Pancreas (tissue), 10 donors: ENCODE measurements at regions not wholly inside any gene's neighbourhood (a gene's known extent, or its start where the extent isn't known, plus 50 kb on each side); places are given as distances from the start of the nearest gene placed in this dataset.
A peak's percentile ranks its signal among the peaks of the same experiment; 100 is the strongest.

Source experiments
- ATAC-seq, 4 donors: fragments of 200-7000 bp; cut with Tn5 transposase; one replicate each; pipeline versions ENCODE4 v1.8.0 to v1.9.1; 2020; ENCODE audit warnings: mild to moderate bottlenecking in 4 of 4, moderate library complexity in 4 of 4
- DNase-seq, 6 donors: peaks; one replicate each; pipeline ENCODE4 v3.0.0-alpha.2; 2020
- FAIRE-seq: peaks from 2 replicates; lab custom pipeline; 2012; peaks lifted over from hg19 to GRCh38; lab: Jason Lieb, UNC
- H3K27ac ChIP-seq, 4 donors: fragments of 200-600 bp; sonication (generic); 1 replicate in 3 of 4; 2 replicates in 1 of 4; pipeline versions ENCODE4 v1.5.0 to v1.8.0; 2020
- H3K27me3 ChIP-seq, 4 donors: fragments of 200-600 bp; one replicate each; pipeline ENCODE4 v1.8.0; 2021
- H3K36me3 ChIP-seq, 3 donors: fragments of 200-600 bp; sonication (generic) in 1 of 3; one replicate each; pipeline versions ENCODE4 v1.5.0 to v1.8.0; 2020 to 2021
- H3K4me1 ChIP-seq, 3 donors: fragments of 200-600 bp; one replicate each; pipeline ENCODE4 v1.8.0; 2021
- H3K4me3 ChIP-seq, 4 donors: fragments of 200-600 bp; sonication (generic) in 2 of 4; one replicate each; pipeline versions ENCODE4 v1.5.0 to v1.8.0; 2020 to 2021
- H3K9me3 ChIP-seq, 4 donors: fragments of 200-600 bp; one replicate each; pipeline ENCODE4 v1.8.0; 2021
- CTCF ChIP-seq, 4 donors: fragments of 200-600 bp; sonication (generic) in 3 of 4; IDR thresholded peaks; one replicate each; pipeline versions ENCODE4 v1.5.0 to v1.8.0; 2021; ENCODE audit warnings: antibody characterized with exemption in 4 of 4
- WGBS, 2 donors: extraction: QIAGEN DNeasy Blood & Tissue Kit; methylation state at CpG; one replicate each; pipeline ENCODE4 v1.1.7; 2013; 5-methylcytosine and 5-hydroxymethylcytosine counted together
- intact Hi-C, 3 donors: fragments of 100-400 bp; cut with DNase I; formaldehyde crosslinking; loops; one replicate each; pipeline versions ENCODE4 v1.11.1 to v1.14.2; 2022
- donor health status: healthy with polysubstance abuse.
- donor health status: DM: no; HTN: no; CAD: no; lungs with moderate emphysema.
- donor health status: DM: no; HTN: no; CAD: no.
- donor health status: control.
- donor health status: control.
- donor health status: Bipolar disorder and iron deficiency.
- donor health status: DM: yes; HTN: yes; CAD: no.
- donor health status: DM: no; HTN: no; CAD: no.
- donor health status: DM: no; HTN: no; CAD: no.
- donor health status: DM: yes; HTN: yes; CAD: no.

- intact Hi-C loops, result no loop called here
- WGBS, 2 donors, result 61 to 78% methylated on average over 6 of the region's 6 CpGs
- ATAC-seq (no peak), DNase-seq (no peak), FAIRE-seq (no peak)
- Histone ChIP-seq H3K27ac (no peak overlapping the region), H3K4me3 (no peak overlapping the region), H3K4me1 (no peaks in the 10 kb centered on the region), H3K36me3 (no peaks in the 10 kb centered on the region), H3K9me3 (no peaks in the 10 kb centered on the region), H3K27me3 (peaks cover 0 to 28% (median 2%) of the 10 kb centered on the region in 4 donors)
- no peak for TF ChIP-seq CTCF (IDR thresholded peaks at IDR 0.05)
Observed at GRCh38 chr6:28598757-28599686, 73.3 kb downstream of the GPX5 start.

- Histone ChIP-seq H3K36me3 (no peaks in the 10 kb centered on the region), H3K4me3 (no peak overlapping the region), H3K4me1 (no peaks in the 10 kb centered on the region), H3K9me3 (no peaks in the 10 kb centered on the region), H3K27ac (no peak overlapping the region), H3K27me3 (peaks cover 0 to 22% (median 2%) of the 10 kb centered on the region in 4 donors)
- no peak for DNase-seq
- TF ChIP-seq CTCF (IDR thresholded peaks at IDR 0.05), result no peak
- intact Hi-C loops, result no loop called here
- ATAC-seq, result no peak
- no peak for FAIRE-seq
- 77 to 79% methylated on average over 7 of the region's 7 CpGs for WGBS, 2 donors
Observed at GRCh38 chr6:28600245-28600644, 74.6 kb downstream of the GPX5 start.

- Histone ChIP-seq H3K36me3 (no peaks in the 10 kb centered on the region), H3K27me3 (peaks cover 0 to 3% (median 1%) of the 10 kb centered on the region in 4 donors), H3K27ac (no peak overlapping the region), H3K4me3 (no peak overlapping the region), H3K4me1 (peaks cover 0 to 5% (median 0%) of the 10 kb centered on the region in 3 donors), H3K9me3 (no peaks in the 10 kb centered on the region)
- intact Hi-C loops, result no loop called here
- FAIRE-seq (no peak), DNase-seq (no peak), ATAC-seq (no peak)
- 18 to 40% methylated on average over 1 of the region's 1 CpG for WGBS, 2 donors
- TF ChIP-seq CTCF (IDR thresholded peaks at IDR 0.05), result no peak
Observed at GRCh38 chr6:28603891-28604290, 78.2 kb downstream of the GPX5 start.

GRCh38 chr6:28606424-28607391, 81.0 kb downstream of the GPX5 start:
- FAIRE-seq, result no peak

More at GRCh38 chr6:28606424-28607391, 81.0 kb downstream of the GPX5 start:
- Histone ChIP-seq H3K27ac (no peak overlapping the region), H3K9me3 (no peaks in the 10 kb centered on the region), H3K27me3 (peaks cover 0 to 20% (median 4%) of the 10 kb centered on the region in 4 donors), H3K4me1 (peaks cover 0 to 5% (median 0%) of the 10 kb centered on the region in 3 donors), H3K4me3 (peak overlapping the region in 2 of 4 donors; percentile 10 to 13), H3K36me3 (no peaks in the 10 kb centered on the region)
- intact Hi-C loops, result no loop called here
- ATAC-seq (peak; percentile 63 to 92 (median 74)), DNase-seq (peak in 2 of 6 donors; percentile 25 to 30)
- TF ChIP-seq CTCF (IDR thresholded peaks at IDR 0.05), result peak in 1 of 4 donors; percentile 10
- WGBS, 2 donors, result 3 to 4% methylated on average over 30 of the region's 30 CpGs
